COLO829 (cell line): ENCODE measurements at regions not wholly inside any gene's neighbourhood (a gene's known extent, or its start where the extent isn't known, plus 50 kb on each side); places are given as distances from the start of the nearest gene placed in this dataset.

ENCODE experiments used
- DNase-seq: peaks from one replicate; pipeline ENCODE4 v3.0.0; 2012; ENCODE audit warnings: low spot score

DNA sequence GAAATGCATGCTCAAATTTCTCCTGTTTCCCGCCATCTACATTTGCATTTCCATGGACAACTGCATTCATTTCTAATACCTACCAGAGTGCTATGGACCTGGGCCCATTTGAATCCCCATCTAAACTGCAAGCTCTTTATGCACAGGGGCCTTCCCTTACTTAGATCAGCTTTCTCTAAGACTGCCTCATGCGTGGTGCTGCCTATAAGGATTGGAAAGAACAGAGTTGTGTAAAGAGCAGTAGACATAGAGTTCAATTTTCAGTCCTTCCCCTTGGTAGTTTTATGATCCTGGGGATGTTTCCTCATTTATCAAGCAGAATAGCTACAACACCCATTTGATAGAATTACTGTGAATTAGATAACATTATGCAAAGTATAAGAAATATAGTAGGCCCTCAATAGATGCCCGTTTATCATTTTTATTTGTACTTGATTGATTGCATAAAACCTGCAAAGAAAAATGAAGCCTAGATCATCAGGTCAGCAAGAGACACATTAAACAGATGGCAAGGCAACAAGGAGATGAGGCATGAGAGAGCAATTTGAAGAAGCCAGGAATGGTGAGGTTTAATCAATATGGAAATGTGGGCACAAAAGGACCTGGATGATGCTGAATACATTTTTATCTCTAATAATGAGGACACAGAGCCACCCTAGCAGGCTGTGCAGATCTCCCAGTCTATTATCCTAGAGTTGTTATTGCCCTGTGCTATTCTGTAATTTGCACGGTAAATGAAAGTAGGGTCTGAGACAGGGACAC lies 359.7 kb downstream of the FAM181B start:
- no peak for DNase-seq

DNA sequence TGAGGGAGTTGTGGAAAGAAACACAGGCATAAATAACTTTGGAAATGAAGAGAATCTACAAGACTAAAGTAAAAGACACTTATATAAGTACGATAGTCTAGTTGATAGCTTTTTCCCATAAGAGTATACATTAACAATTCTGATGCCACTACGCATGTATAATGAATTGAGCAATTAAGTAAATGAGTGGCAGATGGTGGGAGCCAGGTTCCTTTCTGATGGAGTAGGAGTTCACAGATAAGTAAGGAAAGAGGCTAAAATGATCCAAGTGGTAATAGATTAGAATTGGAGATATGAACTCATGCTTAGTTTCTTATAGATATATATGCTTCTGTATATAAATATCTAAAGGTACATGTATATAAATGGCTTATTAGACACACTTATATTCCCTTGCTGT lies 368.3 kb downstream of the FAM181B start:
- no peak for DNase-seq

DNA sequence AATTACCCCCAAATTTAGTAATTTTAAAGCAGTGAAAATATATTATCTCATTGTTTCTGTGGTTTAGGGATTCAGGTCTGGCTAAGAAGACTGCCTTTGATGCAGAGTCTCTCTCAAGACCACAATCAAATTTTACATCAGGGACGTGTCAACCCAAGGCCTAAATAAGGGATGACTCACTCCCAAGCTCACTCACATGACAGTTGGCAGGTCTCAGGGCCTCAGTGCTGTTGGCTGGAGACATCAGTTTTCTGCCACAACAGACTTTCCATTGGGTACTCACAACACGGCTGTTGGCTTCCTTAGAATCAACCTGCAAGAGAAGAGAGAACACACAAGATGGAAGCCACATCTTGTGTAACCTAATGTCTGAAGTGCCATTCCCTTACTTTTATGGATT lies 377.3 kb downstream of the FAM181B start:
- no peak for DNase-seq

DNA sequence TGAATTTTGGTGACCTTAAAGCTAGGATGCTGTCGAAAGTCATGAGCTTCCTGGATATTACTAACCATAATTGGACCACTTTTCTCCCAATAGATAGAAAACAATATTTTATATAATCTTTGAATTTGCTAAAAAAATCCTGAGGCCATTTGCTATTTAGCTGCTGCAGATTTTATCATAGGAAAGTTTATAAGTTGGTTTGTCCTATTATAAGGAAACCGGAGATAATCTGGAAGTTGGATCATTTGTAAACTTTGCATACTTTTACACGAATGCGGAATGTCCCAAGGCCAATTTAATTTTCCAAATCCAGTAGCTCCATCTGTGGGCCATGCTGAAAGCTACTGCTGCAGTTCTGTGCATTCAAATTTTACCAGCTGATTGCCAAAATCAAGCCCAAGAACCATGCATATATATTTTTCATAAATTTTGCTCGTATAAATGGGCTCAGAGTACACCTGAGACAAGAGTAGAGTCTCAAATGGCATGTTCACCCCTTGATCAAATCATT lies 378.3 kb downstream of the FAM181B start:
- DNase-seq = no peak

DNA sequence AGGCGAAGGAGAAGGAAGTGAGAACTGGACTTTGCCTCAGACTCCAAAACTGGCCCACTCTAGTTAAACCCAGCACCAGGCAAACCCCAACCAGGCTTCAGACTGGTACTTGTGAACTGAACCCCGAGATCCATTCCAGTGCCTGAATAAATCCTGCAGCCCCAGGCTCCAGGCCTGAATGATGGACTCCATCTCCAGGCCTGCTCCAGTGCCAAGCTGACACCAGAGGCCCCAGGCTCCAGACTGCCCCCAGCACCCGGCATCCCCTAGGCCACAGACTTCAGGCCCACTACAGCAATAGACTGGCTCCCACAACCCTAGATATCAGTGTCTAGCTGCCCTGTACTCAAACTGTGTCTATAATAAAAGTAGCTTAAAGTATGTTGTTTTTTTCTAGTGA lies 406.8 kb downstream of the FAM181B start:
- DNase-seq = no peak

DNA sequence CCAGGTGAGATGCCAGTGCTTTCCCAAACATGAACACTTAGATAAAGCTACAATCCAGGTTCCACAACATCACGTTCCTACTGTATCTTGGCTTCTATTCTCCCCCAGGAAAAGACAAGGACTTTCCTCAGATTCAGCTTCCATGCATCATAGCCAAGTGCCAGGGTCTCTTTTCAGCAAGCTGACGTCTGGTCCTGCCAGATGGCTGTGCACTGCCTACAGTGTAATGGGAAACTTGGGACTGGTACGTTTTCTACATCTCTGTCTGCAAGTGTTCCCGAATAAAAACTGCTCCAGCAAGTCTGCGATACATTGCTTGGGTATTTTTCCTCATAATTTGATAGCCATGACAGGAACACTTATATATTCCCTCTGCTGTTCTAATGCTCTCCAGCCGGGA lies 412.5 kb downstream of the FAM181B start:
- no peak for DNase-seq

DNA sequence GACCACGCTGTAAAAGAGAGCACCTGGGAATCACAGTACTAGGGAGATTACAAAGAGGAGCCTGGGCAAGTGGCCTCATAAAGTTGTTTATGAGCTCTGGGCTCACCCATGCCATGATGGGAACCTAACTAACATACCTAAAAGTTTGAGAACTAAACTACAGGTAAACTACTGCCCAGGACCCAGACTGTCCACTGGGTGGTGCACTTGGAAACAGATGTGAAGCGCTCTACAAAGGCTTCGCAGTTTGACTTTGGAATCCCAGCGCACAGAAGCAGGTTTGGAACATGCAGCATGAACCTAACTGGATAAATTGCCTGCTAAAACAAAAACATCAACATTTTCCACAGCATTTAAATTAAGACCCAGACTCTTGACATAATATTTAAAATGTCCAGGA lies 418.6 kb downstream of the FAM181B start:
- peak; percentile 38 for DNase-seq

DNA sequence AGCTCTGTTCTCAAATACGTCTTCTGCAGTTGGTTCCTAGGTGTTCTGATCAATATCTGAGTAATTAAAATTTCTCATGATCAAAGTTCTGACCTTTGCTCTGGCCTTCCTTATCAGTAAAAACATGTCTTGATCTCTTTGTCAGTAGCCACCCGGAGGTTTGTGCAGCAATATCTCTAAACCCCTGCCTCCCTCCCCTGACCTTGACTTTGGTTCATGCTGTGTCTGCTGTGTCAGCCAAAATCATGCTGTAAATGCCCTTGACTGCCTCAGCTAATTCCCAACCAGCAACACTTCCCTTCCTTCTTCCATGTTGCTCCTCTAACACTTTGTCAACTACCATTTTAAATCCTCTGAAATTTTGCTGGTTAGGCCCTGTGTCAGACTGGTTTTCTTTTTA lies 424.7 kb downstream of the FAM181B start:
- DNase-seq = no peak

DNA sequence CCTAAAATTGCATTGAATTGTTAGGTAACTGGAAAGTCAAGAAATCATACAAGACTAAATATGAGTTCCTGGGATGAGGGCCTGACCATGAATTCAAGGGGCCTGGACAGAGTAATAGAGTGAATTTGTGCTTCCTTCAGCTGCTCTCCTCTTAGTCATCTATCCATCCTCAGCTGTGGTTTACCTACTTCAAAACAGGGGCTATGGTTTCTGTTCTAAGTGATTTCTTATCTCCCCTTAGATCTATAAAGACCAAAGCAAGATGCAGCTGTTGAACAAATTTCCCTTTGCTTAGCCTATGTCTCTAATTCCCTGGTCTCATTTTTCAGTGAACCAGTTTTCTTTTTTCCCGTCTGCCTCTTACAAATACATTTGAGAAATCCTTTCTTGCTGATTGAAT lies 428.5 kb downstream of the FAM181B start:
- DNase-seq = no peak

DNA sequence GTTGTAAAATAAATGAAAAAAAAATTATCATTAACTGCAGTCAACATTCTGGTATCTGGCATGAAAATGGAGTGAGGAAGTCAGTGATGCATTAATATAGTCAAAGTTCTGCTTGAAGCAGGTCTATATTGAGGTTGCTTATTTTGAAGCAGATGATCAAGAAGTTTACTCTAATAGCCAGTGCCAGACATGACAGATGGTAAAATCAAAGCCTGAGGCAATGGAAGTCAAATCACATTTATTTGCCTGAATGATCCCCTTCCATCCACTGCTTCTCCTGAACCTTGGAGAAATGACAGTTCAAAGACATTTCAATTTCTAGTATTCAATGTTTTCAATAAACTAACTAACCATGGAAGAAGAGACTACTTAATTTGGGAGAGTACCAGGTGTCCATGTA lies 430.0 kb downstream of the FAM181B start:
- DNase-seq = no peak

DNA sequence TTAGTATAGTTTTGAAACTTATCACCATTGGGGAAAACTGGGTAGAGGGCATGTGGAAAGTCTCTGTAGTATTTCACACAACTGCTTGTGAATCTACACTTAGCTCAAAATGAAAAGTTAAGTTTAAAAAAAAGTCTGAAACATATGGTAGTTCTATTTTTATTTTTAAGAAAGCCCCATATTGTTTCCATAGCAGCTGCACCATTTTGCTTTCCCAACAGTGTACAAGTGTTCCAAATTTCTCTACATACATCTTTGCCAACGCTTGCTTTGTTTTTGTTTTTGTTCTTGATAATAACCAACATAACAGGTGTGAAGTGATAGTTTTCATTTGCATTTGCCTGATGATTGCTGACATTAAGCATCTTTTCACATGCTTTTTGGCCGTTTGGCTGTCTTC lies 445.2 kb downstream of the FAM181B start:
- no peak for DNase-seq

DNA sequence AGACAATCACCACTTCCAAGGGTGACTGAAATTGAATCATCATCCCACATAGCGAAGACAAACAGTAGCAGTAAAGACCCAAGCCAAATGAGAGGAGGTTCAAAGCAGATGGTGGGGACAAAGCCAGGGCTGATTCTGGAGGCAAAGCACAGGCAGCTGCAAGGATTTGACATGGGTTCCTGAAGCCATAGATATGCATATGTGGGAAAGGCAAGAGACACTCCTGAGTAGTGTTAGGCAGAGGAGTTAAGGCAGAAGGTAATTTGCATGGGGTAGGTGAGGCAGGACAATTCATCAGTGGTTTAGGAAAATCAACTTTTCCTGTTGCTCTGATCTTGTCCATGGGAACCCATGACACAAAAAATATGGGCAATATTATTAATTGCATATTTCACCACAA lies 462.8 kb downstream of the FAM181B start:
- DNase-seq = no peak

DNA sequence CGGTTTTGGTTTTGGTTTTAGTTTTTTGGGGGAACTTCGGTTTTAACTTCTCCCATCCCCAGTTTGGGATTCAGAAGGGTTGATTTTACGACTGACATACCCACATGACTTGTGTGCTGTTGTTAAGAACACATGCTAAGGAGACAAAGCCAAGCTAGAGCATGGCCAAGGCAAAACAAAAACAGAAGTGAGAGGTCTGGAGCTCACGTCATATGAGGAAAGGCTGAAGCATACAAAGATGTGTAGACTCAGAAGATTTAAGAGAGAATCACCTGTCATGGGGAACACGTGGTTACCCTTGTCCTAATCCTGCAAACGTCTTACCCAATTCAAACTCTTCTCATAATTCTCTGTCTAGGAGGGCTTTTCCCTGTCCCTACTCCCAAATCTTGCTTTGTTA lies 465.0 kb downstream of the FAM181B start:
- no peak for DNase-seq

DNA sequence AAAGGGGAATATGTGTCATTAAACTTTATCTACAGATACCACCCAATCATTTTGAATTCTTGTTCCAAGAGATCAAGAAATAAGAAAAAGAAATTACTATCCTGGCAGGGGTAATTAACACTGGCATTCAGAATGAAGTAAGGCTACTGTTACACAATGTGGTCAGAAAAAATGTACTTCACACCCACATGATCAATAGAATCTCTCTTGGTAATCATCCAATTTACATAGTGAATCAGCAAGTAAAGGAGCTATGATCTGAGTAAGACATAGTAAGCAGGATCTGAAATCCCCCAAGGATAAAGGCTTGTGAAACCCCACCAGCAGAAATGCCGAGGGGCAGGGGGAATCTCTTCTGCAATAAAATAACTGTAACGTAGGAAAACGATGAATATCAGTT lies 466.5 kb downstream of the FAM181B start:
- no peak for DNase-seq

DNA sequence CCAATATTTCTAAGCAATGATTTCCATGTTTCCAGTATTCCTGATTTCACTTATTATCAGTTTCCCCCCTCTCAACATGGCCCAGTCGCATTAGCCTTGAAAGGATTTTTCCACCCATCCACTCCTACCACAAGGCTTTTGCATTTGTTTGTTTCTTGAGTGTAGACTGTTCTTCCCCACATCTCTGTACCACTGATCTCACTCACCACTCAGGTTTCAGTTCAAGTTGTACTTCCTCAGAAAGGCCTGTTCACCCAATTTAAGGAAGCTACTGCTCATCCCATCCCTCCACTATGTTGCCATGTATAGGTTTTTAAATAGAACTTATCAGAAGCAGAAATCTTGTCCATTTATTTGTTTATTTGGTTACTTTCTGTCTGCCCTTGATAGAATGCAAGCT lies 472.3 kb downstream of the FAM181B start:
- no peak for DNase-seq

DNA sequence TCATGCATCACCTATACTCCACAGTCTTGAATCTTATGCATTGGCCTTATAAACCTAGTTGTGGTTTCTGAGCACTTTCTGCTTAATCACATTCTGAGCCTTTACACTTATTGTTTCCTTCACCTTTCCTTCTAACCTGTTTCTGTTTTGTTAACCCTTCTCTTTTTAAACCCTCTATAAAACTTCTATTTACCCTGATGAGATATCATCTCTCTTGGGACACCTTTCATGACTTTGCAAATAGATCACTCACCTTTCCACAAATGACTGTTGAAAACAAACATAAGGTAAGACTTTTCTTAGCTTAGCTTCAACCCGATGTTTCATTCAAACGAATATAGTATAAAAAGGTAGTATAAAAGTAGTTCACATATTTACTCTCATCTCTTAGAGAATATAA lies 483.6 kb downstream of the FAM181B start:
- no peak for DNase-seq

DNA sequence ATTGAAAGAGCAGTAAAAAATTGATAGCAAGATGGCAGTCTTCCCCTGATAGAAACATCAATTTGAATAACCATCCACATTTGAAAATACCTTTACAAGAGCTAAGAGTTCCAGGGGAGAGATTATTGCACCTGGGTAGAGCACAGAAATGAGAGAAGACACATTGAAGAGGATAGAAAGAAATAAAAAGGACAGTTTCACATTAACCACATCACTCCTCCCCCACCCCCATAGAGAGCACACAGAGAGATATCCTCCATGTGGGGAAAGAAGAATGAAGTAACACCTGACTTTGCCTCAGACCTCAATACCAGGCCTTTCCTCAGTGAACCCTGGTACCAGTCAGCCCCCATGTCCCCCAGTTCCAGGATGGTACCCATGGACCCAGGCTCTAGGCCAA lies 486.7 kb downstream of the FAM181B start:
- DNase-seq = no peak

DNA sequence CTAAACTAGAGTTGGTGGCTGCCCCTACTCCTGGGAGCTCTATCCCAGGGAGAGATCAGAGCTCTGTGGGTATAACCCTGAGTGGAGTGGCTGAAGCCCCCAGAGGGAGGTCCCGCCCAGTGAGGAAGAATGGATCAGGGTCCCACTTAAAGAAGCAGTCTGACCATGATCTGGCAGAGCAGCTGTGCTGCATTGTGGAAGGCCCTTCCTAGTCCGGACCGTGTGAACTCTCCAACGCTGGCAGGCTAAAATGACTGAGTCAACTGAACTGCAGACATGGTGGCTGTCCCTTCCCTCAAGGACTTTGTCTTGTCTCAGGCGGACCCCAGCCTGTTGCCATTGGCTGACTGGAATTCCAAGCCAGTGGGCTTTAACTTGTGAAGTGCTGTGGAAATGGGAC lies 494.2 kb downstream of the FAM181B start:
- DNase-seq = no peak

DNA sequence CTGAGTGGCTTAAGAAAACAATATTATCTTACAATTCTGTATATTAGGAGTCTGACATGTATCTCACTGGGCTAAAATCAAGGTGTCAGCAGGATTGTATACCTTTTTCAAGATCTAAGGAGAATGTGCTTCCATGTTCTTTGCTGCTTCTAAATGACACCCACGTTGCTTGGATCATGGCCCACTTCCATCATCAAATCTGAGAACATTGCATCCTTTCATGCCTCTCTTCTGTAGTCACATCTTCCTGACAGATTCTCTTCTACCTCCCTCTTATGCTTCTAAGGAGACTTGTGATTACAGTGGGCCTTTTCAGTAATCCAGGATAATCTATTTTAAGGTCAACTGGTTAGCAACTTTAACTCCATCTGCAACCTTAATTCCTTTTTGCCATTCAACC lies 499.4 kb downstream of the FAM181B start:
- peak; percentile 6 for DNase-seq

DNA sequence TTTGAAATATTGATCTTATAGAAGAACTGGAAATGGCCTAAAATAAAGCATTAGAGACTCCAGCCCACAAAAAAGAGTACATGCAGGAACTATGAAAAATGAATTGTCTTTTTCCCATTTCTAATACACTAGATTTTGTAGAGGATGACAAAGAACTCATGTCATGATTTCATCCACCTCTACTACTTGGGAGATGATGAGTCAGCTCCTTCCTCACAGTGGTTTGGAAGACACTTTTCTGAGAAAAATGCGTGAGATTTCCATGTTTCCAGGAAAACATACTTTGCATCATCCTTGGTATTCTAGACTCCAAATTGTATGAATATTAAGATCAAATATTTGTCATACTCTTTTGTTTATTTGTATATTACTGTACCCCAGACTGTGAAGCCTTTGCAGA lies 500.5 kb downstream of the FAM181B start:
- no peak for DNase-seq

DNA sequence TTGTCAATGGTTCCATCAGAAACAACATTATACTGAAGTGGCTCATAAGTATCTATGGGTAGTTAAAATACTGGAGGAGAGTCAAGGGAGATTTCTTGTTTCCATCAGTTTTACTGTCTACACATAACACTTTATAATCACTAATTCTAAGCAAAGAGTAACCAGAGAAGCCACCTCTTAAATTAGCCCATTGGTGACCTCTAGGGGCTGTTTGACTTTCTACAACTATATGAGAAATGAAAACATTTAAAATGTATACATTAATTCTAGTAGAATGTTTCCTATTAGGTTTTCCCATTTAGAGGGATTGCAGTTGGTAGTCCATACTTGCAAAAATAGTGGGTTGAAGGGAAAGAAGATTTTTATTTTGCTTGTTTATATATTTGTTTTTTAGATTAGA lies 504.3 kb downstream of the FAM181B start:
- peak; percentile 6 for DNase-seq

DNA sequence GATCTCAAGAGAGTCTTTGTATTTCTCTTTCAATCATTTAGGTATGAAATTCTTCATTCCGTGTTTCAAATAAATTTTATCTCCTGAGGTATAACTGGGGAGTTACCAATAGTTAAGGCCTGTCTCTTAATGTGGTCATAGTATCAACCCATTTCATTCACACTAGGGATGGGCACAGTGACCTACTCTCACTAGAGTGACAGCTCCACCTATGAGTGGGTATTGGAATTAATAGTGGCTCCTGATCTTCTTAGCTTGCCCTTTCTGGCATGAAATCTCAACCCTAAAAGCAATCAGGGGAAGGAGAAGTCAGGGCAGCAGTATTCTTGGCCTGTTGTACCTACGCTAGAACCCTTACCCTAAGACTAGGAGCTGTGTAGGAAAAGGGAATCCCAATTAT lies 507.7 kb downstream of the FAM181B start:
- no peak for DNase-seq

DNA sequence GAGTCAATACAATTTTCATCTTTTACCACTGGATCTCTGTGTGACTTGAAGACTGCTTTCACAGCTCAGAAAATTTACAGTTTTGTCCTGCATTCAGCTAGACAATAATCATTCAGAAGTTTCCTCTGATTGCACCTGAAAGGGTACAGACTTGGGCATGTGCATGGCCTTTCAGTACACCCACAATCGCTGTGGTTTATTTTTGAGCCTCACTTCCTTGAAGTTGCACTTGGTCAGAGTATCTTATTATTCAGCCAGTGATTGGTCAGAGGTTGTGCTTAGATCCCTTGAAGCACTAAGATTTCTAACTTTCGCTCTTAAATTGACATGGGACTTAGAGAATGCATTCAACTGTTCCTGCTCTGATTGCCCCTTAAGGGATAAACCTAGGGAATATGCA lies 508.2 kb downstream of the FAM181B start:
- DNase-seq = no peak

DNA sequence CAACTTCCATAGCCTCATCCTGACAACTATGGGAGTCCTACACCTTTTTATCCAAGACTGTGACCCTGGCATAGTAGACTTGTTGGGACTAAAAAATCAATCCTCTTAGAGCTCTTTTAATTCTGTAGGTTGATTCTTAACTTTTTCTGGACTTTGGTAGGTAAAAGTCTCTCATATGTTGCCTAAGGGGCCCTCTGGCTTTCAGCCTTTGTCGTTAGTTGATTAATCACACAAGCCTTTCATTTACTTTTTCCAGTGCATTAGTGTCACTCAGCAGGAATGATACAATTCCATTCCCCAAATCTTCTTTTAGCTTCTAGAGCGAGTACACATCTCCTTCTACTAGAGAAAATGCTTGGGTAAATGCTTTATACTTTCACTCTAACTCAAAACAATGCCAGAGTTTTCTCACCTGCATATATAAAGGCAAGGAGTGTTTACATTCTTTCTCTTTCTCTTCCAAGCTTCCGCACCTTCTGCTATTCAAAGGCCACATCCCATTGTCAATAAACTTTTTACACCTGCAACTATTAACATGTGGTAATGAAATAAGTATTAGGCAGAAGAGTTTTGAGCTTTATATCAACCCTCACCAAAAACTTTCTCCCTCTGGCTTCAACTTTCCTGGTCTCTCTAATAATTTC lies 516.6 kb downstream of the FAM181B start:
- DNase-seq = no peak
